SH-SY5Y (cell line): ENCODE measurements at regions not wholly inside any gene's neighbourhood (a gene's known extent, or its start where the extent isn't known, plus 50 kb on each side); places are given as distances from the start of the nearest gene placed in this dataset.

Experiments
- GATA2 ChIP-seq: IDR thresholded peaks from 2 replicates; pipeline ENCODE4 v1.6.1; 2011; ENCODE audit warnings: mild to moderate bottlenecking, low read depth, low read length
- GATA3 ChIP-seq: IDR thresholded peaks from 2 replicates; pipeline ENCODE4 v1.6.1; 2011; ENCODE audit warnings: low read depth, mild to moderate bottlenecking, low read length, moderate library complexity

DNA sequence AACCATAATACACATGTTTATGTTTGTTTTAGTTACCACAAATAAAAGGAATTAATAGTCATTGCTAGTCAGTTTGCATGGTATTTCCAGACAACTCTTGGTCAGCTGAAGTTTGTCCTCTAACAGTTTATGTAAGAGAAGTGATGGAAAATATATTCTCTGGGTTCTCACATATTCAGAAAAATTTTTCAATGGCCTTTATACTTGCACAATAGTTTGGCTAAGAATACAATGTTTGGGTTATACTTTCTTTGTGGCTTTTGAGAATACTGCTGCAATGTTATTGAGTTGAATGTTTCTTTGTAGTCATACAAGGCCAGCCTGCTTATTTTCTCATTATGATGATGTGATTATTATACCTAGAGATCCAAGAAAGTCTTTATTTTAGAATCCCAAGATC is 133.9 kb downstream of the RAP2B start:
- TF ChIP-seq GATA2 (no peak), GATA3 (no peak)
